M059J (cell line): ENCODE measurements at regions not wholly inside any gene's neighbourhood (a gene's known extent, or its start where the extent isn't known, plus 50 kb on each side); places are given as distances from the start of the nearest gene placed in this dataset.

ENCODE experiments used
- DNase-seq: peaks from one replicate; pipeline ENCODE4 v3.0.0-alpha.2; 2012; ENCODE audit warnings: low read depth

DNA sequence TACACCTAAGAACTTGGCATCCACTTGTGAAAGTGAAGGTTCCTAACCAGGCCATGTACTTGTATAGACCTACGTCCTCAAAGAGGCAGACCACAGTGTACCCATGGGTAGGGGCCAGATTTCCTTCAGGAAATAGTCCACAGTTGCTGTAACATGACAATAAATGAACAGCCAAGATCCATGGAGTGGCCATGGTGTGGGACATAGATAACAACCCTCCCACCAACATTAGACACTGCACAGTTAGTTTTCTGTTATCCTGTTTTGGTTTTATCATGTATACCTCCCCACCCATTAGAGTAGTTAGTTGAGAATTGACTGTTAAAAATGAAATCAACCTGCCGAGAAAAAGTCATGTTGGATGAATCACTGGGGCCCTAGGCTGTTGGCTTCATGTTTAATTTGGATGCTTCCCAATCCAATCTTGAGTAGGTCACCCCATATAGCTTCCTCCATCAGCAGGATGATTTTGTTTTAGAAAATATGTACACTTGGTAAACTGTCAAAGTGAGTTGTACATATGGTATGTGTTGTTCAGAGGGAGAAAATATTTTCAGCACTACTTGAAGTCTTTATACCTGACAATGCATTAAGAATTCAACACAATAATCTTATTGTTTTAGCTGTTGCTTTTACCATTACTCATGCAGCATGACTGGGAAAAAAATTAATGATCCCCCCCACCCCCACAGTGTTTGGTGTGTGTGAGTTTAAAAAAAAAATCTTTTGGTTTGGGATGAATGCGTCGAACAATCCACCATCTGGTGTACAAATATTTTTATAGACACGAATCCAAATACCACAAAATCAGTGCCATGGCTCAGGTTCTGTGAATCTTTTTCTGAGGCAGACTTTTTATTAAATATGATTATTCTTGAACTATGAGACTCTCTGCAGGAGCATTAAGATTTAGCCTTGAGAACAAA lies 88.3 kb upstream of the ARHGAP29 start:
- peak; percentile 99 for DNase-seq

DNA sequence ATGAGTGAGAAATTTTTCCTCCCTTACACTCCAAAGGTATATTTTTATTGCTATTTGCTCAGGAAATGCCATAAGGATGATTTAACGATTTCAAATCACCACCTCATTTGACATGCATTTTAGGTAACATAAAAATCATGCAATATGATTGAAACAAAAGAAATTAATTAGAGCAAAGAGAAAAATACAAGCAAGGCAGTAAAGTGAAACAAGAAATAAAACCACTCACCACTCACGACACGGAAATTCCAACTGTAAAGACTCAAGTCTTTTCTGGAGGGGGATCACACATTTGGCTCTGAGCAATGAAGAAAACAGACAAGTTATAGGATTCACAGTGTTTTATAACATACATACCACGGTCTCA lies 86.8 kb upstream of the ARHGAP29 start:
- DNase-seq = peak; percentile 65

DNA sequence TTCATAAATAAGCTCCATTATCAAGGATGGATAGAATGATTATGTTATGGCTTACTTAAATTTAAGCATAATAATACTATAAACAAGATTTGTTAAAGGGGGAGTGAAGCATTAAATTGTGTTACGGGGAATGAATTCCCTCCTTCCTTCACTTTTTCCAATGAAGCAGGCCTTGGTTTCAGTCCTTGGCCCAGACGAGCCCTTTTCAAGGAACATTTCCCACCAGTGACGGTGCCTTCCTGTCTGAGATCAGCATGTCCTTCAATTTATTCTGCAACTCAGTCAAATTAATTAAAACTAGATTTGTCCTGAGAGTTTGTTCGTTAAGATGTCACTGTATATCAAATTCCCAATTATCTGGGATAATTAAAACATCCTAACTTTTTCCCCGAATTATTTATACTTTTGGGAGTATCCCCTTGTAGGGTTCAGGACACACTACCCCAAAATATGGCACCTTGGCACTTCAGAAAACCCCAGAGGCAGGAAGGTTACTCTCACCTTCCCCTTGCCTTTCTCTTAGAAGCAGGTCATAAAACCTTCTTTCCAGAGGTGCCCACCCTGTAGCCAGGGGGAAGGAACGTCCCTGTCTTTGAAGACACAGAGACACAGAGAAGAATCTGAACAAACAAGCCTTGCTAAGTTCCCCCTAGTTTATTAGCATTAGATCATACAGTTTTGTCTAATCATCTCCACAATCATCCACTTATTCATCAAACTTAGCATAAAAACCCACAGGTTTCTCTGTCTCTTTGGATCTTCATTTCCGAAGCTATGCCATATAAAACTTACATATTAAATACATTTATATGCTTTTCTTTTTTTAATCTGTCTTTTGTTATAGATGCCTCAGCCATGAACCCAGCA lies 86.2 kb upstream of the ARHGAP29 start:
- peak; percentile 48 for DNase-seq

DNA sequence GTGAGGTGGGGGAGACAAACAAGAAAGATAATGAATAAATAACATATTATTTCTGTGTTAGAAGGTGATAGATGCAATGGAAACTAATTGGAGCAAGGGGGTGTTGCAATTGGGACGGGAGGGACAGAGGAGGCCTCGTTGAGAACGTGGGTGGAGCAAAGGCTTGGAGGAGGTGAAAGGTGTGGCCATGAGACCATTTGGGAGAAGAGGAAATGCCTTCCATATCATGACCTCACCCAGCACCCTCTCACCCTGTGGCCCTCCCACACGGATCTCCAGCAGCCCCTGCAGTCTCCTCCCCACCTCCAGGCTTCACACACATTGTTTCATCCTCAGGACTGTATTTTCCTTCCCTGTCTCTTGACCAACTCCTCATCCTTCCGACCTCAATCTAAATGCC lies 85.3 kb upstream of the ARHGAP29 start:
- DNase-seq = peak; percentile 85

DNA sequence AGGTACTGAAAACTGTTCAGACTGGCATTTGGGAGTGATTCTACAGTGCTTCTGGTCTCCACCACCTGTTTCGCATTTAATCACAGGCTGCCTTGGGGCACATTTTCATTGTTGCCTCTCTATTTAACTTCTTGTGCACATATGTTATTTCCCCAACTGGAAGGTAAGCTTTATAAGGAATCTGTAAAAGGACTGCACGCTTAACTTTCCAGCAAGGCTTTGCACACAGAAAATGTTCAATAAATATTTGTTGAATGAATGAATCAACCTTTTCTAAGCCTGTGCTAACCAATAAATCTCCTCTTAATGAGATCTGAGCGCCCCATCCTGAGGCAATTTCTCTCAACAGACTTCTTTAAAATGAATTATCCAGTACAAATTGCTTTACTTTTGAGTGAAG lies 84.3 kb upstream of the ARHGAP29 start:
- peak; percentile 60 for DNase-seq

DNA sequence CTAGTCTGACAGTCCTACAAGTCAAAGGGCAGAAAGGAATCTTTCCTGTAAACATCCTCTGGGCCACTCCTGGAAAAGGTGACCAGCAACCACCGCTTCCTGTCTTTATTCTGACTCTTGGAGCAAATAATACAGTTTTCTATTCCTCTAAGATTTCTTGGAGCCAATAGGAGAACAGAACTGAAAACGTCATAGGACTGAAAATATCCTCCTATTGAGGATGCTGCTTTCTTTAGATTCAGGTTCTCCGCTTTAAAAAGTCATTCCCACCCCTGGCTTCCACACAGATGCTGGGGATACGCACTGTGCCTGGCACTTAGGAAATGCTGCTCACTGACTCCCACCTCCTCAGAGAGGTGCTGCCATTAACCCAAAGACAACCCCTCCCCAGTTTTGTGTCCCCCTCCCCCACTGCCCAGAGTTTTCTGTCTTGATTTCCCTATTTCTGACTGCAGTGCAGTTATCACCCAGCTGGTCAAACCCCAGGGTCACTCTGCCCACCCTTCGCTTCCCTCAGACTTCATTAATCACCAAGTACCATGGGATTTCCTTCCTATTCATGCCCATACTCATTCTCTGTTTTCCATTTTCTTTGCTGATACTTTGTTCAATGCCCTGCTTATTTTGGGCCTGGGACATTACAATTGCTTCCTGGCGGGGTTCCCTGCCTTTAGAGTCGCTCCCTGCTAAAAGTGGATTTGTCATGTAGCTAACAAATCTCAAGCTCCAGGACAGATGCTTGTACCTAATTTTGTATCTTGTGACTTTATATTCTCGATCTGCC lies 82.1 kb upstream of the ARHGAP29 start:
- peak; percentile 64 for DNase-seq

DNA sequence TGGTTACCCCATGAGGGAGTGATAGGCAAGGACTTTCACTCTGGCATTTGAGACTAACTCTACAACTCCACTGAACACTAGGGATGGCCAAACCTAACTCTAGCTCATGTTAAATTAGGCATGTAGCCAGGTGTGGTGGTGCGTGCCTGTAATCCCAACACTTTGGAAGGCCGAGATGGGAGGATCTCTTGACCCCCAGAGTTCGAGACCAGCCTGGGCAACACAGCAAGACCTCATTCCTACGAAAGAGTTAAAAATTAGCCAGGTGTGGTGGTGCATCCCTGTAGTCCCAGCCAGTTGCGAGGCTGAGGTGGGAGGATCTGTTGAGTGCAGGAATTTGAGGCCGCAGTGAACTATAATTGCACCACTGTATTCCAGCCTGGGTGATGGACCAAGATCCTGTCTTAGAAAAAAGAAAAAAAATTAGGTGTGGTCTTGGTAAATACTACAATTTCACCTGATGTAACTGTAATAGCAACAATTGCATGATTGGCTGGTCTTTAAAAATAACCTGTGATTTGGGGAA lies 81.2 kb upstream of the ARHGAP29 start:
- DNase-seq = no peak

DNA sequence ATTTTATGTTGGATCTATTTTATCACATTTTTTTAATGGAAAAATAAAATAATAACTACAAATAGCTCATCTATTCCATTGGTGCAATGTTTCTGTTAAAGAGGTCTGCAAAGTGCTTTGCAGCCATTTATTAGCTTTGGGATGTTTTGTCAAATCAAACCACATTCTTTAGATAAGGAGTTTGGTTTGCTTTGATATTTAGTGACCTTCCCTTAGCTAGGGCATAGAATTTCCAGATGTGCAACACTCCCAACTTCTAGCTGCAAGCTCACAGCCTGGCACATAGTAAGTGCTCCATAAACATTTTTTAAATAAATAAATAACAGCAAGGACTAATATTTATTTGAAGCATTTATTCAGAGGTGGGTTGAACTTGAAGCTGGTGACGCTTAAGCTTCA lies 80.4 kb upstream of the ARHGAP29 start:
- DNase-seq = no peak

DNA sequence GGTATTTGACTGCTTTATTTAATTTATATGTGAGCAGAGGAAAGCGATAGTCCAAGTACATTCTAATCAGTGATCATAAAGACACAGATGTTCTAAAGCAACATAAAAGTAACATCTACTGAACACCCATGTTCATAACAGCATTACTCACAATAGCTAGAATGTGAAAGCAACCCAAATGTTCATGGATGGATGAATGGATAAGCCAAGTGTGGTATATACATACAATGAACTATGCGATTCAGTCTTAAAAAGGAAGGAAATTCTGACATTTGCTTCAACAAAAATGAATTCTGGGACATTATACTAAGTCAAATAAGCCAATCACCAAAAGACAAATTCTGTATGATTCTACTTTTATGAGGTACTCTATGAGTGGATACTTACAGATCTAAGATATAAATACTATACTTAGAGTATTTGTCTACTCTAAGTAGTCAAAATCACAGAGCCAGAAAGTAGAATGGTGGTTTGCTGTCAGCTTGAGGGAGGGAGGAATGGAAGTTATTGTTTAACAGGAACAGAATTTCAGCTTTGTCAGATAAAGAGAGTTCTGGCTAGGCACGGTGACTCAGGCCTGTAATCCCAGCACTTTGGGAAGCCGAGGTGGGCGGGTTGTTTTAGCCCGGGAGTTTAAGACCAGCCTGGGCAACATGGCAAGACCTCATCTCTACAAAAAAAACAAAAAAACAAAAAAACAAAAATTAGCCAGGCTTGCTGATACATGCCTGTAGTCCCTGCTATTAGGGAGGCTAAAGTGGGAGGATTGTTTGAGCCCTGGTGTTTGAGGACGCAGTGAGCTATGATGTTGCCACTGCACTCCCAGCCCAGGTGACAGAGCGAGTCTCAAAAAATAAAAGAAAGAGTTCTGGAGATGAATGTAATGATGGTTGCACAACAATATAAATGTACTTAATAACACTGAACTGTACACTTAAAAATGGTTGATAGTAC lies 79.7 kb upstream of the ARHGAP29 start:
- peak; percentile 71 for DNase-seq

DNA sequence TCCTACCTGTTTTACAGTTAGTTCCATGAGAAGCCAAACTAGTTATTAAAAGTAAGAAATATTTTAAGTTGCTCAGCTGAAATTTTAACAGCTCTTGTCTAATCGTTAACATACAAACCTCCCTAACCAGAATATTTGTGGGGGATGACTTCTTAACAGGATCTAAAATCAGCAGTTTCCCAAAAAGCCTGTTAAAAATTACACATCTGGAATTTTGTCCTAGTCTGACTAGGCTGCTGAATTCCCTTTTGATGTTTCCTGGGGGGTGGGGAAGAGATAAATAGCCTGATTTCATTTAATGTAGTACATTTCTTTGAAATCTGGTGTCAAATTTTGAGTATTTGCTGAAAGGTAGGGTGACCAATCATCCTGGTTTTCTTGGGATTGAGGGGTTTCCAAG lies 78.8 kb upstream of the ARHGAP29 start:
- DNase-seq = no peak

DNA sequence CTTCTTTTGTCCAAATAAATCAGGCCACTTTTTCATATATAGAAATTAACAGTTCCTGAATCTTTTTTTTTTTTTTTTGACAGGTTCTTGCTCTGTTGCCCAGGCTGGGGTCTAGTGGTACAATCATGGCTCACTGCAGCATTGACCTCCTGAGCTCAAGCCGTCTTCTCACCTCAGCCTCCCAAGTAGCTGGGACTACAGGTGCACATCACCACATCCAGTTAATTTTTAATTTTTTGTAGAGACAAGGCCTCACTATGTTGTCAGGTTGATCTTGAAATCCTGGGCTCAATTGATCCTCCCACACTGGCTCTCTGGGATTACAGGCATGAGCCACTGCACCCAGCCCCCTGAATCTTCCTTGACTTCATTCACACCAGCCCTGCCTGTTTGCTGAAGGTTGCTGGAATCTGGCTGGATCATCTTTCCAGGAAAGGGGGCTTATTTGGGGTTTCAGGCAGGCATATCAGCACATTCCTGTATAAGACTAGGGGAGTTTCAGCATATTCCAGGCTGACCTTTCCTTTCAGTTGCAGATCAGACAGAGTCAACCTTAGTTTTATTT lies 78.2 kb upstream of the ARHGAP29 start:
- no peak for DNase-seq

DNA sequence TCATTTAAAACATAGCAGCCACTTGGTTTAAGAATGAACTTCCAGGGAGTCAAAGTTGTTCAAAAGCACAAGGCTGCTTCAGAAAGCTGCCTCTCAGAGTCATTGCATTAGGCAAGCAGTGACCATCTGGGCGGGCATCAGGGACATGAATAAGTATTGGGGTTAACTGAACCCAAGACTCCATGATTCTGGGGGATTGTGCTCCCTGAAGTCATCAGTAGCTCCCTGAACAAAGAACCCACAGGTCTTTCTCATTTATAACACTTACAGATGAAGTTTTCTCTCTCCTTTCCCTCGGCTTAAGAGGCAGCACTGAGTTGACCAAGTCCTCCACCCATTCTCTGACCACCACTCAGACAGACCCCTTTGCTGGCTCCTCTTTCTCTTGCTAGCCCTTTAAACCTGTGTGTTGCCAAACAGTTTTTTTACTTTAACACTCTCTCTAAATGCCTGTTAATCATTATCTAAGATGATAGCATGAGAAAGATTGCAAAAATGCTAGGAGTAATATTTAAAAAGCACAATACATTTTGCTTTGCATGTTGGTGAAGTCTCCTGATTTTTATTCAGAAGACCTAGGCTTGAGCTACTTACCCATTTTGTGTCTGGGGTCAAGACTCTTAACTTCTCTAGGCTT lies 77.0 kb upstream of the ARHGAP29 start:
- DNase-seq = no peak

DNA sequence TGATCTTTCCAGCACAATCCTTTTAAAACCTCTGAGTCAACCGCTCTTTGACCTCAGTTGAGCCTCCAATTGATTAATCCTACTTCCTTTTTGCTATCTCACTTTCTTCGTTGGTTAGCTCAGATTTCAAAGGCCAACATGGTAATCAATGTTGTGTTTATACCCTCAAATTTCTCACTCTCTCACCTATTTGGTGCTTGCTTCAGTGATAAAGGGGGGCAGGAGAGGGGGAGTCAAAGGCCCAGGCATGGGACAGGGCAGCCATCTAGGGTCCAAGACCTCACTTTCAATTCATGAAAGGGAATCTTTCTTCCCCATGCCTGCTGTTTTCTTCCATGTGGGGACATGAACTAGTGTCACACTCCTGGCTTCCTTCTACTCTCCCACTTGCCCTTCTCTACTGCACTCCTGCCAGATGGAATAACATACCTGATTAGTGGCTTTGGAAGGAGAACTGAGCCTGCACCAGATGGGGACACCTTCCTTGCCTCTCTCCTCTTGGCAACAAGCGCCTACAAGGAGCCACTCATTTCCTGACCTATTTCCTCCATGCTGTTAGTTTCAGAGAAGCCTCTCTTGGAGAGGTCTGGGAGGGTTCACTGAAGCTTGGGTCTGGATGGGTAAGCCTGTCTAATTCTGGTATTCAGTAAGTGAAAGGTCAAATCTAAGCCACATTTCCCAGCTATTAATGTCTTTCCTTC lies 73.3 kb upstream of the ARHGAP29 start:
- no peak for DNase-seq

DNA sequence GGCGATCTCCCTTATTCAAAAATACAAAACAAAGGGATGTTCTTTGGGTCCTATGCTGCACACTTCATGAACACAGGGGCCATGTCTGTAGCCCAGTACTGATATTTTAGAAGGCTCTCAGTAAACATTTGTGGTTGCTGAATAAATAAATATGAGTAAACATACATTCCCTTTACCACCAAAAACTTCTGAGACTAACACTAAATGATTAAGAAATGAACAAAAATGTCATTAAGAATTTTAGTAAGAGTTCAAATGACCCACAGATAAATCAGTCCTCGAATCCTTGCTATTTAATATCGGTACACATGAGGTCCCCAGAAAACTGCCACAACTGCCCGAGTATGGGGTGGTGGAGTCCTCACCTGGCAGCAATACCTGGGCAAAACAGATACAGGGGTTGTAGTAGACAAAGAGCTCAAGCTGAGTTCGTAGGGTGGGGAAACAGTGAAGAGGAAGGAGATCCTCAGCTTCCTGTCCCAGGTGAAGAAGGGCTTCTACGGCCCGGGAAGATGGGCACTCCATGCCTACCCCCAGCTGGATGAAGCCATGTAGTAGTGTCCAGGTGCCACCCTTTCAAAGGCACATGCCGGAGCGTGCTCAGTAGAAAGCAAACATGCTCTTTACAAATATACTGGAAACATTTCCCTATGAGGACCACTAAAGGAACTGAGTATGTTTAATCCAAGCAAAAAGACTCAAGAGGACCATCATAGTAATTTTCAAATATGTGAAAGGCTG lies 72.6 kb upstream of the ARHGAP29 start:
- no peak for DNase-seq

DNA sequence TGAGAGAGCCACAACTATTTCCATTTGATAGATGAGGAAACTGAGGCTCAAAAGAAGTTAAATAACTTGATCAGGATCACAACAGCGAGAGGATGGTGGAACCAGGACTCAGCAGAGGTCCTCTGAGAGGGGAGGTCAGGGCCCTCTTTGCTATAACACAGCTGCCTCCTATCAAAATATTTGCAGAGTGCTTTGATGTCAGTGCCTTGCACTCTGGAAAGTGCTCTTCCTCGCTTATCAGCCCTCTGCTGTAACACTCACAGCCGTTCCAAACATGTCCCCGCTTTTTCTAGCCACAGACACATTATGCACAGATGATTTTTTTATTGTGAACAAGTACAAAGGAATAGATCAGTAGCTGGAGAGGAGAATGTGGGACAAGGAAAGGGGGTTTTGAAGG lies 71.8 kb upstream of the ARHGAP29 start:
- no peak for DNase-seq

DNA sequence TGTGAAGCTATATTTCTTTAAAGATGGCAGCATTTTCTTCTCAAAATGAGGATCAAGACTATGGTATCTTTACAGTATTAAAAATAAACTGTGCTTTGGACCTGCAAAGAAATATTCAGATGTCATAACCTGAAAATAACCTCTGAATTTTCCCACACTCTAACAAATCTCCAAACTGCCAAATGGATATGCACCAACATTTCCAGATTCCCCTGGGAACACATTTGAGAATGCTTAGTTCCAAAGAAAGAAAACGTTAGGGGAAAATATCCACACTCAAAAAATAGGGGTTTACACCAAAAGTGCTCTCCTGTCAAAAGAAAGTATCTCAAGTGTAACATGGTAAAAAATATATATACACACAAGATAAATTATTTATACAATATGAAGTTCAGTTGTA lies 69.1 kb upstream of the ARHGAP29 start:
- no peak for DNase-seq

DNA sequence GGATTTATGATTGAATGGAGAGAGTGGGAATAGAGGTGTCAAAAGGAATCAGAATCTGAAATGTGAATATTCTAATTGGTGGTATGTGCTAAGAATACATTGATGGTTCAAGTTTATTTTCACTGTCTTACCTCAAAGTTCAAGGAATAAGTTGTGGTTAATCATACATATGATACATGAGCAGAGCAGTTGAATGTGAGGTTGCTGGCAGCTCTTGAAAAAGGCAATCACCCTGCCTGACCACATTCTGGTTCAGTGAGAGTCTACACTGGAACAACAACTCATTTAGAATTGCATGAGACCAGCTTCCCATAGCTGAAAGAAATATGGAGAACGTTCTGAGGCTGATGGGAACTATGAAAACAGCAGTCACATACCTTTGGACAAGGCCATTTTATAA lies 68.3 kb upstream of the ARHGAP29 start:
- peak; percentile 79 for DNase-seq

DNA sequence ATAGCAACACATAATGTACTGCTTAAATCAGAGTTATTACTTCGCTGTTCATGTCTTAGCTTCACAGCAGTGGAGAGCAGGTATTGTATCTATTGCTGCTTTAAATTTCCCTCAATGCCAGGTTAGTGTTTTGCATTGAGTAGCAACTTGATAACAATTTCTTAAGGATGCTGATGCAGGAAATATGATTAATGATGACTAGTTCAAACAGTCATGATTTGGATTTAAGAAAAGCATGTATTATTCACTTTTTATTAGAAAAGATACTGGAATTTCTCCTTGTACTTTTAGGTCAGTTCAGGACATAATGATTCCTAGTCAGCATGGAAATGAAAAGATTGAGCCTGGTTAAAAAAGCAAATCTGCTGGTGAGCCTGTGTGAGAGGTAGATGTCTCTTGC lies 67.2 kb upstream of the ARHGAP29 start:
- DNase-seq = peak; percentile 52

DNA sequence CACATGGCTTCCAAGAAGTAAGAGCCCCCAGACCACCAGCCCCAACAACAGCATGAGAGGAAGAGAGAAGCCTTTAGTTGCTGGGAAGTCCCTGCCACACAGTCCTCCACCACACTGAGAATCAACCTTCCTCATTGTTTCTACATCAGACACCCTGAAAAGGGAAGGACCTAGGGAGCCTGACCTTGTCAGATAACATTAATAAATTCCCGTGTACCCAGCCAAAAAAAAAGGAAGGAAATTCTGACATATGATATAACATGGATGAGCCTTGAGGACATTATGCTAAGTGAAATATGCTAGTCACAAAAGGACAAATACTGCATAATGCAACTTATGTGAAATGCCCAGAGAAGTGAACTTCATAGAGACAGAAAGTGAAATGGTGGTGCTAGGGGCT lies 65.6 kb upstream of the ARHGAP29 start:
- DNase-seq = no peak
